Eye (tissue), 1 donor: ENCODE measurements at regions not wholly inside any gene's neighbourhood (a gene's known extent, or its start where the extent isn't known, plus 50 kb on each side); places are given as distances from the start of the nearest gene placed in this dataset.
"Not testable (repeated sequence)": the region's sequence is repeated elsewhere in the genome, so short reads cannot be mapped to it uniquely, and the experiment has no call there.

Experiments
- DNase-seq: peaks from one replicate; pipeline ENCODE4 v3.0.0-alpha.2; 2015

DNA sequence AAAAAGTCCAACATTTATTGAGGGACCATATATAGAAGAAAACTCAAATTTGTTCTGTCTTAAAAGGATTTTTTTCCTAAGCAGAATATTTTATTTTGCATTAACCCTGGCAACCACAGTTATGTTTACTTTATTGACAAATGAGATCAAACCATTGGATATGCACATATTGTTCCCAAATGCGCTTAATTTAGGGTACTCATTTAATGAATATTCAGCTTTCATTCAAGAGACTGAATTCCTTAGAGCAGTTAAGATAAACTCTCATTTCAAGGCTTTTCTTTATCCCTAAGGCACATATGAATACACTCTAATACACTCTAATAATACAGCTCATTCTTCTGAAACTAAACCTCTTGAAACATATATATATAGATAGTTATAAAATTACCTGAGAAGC lies 150.2 kb downstream of the HMHB1 start:
- DNase-seq: no peak

- no peak for DNase-seq
Observed at GRCh38 chr5:143964919-143965318, 153.0 kb downstream of the HMHB1 start.

- DNase-seq: no peak
Observed at GRCh38 chr5:143966280-143966679, 154.3 kb downstream of the HMHB1 start.

GRCh38 chr5:143968071-143968878 lies 156.3 kb downstream of the HMHB1 start:
- DNase-seq: peak; percentile 61

DNA sequence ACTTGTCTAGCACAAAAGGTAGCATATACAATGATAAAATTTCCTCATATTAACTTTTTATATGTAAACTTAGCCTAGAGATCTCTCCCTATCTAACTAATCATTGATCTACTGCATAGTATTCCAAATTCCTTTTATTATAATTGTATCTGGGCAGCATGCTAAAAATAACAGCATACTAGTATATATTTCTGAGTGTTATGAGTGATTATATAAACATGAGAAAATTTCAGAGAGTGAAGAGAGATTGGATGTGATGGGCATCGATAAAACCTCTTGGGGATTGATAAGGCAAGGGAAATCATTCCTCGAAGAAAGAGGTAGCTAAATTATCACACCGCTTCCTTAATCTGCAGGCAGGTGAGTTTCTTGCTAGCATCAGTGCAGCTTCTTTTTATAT lies 158.2 kb downstream of the HMHB1 start:
- no peak for DNase-seq

GRCh38 chr5:143972068-143972467 lies 160.1 kb downstream of the HMHB1 start:
- DNase-seq: no peak

- DNase-seq: no peak
Observed at GRCh38 chr5:143976055-143976454, 164.1 kb downstream of the HMHB1 start.

DNA sequence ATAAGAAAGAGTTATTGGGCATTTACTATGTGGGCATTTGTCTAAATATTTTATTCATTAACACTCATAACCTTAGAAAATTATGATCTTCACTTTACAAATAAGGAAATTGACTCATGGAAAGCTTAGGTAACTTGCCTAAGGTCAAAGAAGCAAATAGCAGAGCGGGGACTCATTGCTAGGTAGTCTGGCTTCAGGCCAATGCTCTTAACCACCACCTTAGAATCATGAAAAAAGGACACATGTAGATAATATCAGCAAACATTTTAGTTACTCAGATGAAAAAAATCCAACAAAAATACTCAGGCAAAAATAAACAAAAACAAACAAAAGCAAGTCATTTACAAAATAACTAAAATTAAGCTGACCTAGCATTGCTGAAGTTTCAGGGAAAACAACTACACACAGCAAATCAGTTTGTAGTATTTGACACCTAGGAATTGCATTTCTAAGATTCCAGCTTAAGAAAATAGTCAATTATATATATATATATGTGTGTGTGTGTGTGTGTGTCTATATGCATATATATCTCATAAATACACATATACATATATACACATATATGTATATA lies 166.0 kb downstream of the HMHB1 start:
- no peak for DNase-seq

GRCh38 chr5:143979044-143979690 lies 167.2 kb downstream of the HMHB1 start:
- DNase-seq: no peak

DNA sequence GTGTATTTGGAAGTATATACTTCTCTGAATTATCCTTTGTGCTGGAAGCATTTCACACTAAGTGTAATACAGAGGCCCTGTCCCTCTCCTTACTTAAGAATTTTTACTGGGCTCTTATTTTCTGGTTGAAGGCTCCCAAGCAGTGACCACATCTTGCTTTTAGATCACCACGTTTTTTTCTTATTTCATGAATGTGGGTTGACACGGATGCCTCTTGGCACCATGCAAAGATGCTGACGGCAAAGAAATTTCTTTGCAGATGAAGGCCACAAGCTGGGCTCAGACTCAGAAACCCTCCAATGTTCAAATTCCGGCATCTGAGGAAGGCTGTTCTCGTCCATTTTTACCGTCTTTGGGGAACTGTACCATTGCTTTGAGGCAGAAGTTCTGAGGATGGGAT lies 168.5 kb downstream of the HMHB1 start:
- DNase-seq: no peak

DNA sequence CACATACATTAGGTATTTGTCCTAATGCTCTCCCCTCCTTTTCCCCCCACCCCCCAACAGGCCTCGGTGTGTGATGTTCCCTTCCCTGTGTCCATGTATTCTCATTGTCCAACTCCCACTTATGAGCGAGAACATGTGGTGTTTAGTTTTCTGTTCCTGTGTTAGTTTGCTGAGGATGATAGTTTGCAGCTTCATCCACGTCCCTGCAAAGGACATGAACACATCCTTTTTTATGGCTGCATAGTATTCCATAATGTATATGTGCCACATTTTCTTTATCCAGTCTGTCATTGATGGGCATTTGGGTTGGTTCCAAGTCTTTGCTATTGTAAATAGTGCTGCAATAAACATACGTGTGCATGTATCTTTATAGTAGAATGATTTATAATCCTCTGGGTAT lies 171.0 kb downstream of the HMHB1 start:
- not testable (repeated sequence) for DNase-seq

- no peak for DNase-seq
Observed at GRCh38 chr5:143985832-143986515, 174.0 kb downstream of the HMHB1 start.

GRCh38 chr5:143986516-143987212 lies 174.7 kb downstream of the HMHB1 start:
- DNase-seq: peak; percentile 27

DNA sequence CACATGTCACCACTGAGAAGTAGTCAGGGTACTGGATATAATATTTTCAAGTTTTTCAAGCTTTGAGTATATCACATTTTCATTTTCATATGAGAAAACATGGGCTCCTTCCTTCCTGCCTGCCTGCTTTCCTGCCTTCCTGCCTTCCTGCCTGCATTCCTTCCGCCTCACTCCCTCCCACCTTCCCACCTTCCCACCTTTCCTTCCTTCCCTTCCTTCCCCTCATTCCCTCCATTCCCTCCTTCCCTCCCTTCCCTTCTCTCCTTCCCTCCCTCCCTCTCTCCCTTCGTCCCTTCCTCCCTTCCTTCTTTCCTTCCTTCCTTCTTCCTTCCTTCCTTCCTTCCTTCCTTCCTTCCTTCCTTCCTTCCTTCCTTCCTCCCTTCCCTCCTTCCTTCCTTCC lies 175.3 kb downstream of the HMHB1 start:
- no peak for DNase-seq

- no peak for DNase-seq
Observed at GRCh38 chr5:143987751-143988560, 176.0 kb downstream of the HMHB1 start.

GRCh38 chr5:143992496-143992895 lies 178.0 kb downstream of the YIPF5 start:
- no peak for DNase-seq

- no peak for DNase-seq
Observed at GRCh38 chr5:144002876-144003275, 167.6 kb downstream of the YIPF5 start.

GRCh38 chr5:144003636-144004035 lies 166.8 kb downstream of the YIPF5 start:
- no peak for DNase-seq

DNA sequence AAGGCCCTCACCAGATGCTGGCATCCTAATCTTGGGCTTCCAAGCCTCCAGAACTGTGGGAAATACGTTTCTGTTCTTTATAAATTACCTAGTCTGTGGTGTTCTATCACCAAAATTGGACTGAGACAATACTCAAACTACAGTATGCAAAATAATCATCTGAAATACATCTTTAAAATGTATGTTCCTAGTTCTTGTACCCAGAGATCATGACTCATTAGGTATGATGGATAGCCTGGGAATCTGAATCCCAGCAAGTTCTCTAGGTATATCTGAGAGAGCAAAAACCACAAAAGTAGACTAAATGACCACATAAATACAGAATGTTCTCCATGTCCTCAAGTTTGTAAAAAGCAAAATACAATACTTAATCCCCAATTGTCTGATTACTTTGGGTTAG lies 166.3 kb downstream of the YIPF5 start:
- DNase-seq: no peak

DNA sequence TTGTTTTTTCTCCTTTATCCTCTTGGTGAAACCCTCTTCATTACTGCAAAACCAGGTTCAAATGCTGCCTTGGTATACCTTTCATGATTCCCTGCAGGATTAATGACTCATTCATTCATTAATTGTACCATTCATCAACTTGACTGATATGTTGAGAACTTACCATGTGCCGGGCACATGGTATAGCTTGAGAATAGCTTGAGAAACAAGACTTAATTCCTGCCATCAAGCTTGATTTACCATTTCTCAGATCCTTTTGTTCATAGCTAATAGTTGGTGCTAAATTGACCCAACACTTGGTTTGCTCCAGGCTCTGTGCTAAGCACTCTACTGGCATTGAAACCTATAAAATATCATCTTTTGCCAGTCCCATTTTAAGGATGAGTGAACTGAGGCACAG lies 165.7 kb downstream of the YIPF5 start:
- no peak for DNase-seq

DNA sequence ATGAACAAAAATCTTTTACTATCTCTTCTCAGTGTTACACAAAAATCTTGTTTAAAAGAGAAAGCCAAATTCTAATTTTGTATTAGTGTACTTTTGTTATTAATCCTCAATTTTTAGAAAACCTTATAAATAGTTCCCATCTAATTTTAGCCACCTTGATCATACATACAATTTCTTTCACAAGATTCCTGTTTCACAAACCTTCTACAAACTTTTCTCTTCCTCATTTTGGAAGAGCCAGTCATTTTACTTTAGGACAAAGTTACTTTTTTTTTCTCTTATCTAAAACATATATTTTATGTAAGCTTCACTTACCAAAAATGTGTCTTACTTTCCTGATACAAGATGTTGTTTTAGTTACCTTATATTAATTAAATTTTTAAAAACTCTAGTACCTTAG lies 161.3 kb downstream of the YIPF5 start:
- DNase-seq: no peak

DNA sequence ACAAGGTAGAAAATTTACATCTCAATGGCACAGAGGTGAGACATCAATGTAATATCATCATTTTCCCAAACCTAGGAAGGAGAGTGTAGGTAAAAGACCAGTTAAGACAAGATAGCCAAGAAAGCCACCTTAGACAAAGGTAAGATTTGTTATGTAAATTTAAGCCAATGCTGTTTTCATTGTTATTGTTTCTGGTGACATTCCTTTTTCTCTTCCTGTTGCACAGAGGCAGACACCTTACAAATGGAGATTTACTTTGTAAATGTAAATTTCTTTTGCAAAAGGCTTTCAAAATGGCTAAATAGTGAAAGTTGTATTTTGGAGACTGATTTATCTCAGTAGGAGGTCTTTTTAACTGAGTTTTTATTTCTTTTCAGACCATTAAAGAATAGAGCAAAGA lies 159.1 kb downstream of the YIPF5 start:
- no peak for DNase-seq
